ENCODE measurements at regions not wholly inside any gene's neighbourhood (a gene's known extent, or its start where the extent isn't known, plus 50 kb on each side); places are given as distances from the start of the nearest gene placed in this dataset.

DNA sequence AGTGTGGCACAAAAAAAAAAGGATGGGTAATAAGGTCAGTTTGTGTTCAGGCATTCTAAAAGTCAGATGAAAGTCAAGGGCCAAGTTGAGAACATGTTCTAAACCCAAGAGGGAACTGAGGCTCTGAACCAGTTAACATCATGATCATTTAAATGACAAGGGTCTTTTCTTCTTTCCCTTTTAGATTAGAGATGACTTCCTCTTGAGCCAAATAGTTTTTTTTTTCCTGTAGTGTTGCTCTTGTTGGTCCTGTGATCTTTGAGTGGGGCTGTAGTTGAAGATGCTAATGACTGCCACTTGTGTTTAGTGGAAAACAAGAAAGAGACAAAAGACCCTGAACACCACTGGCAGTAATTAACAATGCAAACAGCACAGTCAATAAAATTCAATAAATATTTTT is 482.7 kb upstream of the SYT4 start:
- no peak for DNase-seq (ENCODE audit: low spot score)
- TF ChIP-seq CTCF (IDR thresholded peaks at IDR 0.05; ENCODE audit: extremely low read depth, missing control alignments), result no peak

- TF ChIP-seq CTCF (IDR thresholded peaks at IDR 0.05; ENCODE audit: extremely low read depth, missing control alignments), result no peak
- DNase-seq (ENCODE audit: low spot score), result no peak
Observed at GRCh38 chr18:43772907-43773306, 495.6 kb upstream of the SYT4 start.

- DNase-seq (ENCODE audit: low spot score), result no peak
- TF ChIP-seq CTCF (IDR thresholded peaks at IDR 0.05; ENCODE audit: extremely low read depth, missing control alignments), result no peak
Observed at GRCh38 chr18:43774497-43774896, 497.2 kb upstream of the SYT4 start.

GRCh38 chr18:43775591-43775990 is 498.3 kb upstream of the SYT4 start:
- TF ChIP-seq CTCF (IDR thresholded peaks at IDR 0.05; ENCODE audit: extremely low read depth, missing control alignments), result no peak
- no peak for DNase-seq (ENCODE audit: low spot score)

DNA sequence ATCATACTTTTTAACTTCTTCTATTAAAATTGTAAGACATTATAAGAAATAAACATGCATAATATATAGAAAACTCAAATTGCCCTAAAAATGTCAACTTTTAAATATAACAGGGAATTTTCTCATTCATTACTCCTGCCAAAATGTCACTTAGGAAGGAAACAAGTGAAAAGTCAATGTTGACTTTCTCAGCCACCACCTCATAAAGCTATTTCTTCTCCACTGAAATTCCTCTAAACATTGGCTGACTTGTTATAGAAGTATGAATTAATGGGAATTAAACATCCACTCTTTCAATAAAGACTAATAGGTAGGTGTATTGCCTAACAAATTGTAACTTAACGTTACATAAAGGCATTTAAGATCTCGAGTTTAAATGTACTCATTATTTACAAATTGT is 499.7 kb upstream of the SYT4 start:
- no peak for TF ChIP-seq CTCF (IDR thresholded peaks at IDR 0.05; ENCODE audit: extremely low read depth, missing control alignments)
- no peak for DNase-seq (ENCODE audit: low spot score)

- no peak for DNase-seq (ENCODE audit: low spot score)
- TF ChIP-seq CTCF (IDR thresholded peaks at IDR 0.05; ENCODE audit: extremely low read depth, missing control alignments), result no peak
Observed at GRCh38 chr18:43777636-43778304, 500.5 kb upstream of the SYT4 start.

DNA sequence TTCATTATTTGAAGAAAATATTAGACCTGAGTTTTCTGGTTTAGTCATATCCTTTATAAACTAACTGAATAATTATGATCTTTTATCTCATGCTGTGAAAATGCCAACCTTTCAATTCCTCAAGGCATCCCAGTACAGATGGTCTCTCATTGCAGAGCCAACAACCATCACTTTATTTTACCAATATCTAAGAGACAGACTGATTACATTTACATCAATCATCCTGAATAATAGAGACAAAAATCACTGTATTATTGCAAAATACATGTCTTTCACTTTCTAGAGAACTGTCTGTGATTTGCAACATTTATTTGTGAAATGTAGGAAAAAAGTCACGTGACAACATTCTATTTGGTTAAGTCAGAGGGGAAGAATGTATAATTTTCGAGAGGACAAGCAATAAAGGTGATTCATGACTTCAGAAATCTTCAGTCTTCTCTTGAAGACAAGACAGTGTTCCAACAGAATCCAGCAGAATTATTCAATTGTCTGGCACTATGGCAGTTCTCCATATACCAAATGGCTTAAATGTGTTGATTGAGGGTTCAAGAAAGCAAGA is 503.6 kb upstream of the SYT4 start:
- no peak for TF ChIP-seq CTCF (IDR thresholded peaks at IDR 0.05; ENCODE audit: extremely low read depth, missing control alignments)
- DNase-seq (ENCODE audit: low spot score), result no peak
